HepG2 (cell line): ENCODE measurements at regions not wholly inside any gene's neighbourhood (a gene's known extent, or its start where the extent isn't known, plus 50 kb on each side); places are given as distances from the start of the nearest gene placed in this dataset.
A peak's percentile ranks its signal among the peaks of the same experiment; 100 is the strongest.

ENCODE experiments used
- ATAC-seq: fragments of 200-7000 bp; cut with Tn5 transposase; 3 replicates; pipeline ENCODE4 v1.9.1; 2020; ENCODE audit warnings: mild to moderate bottlenecking, moderate library complexity
- BruUV-seq: library from RNA; stranded (reverse); fragments of 400-500 nt; replicated peaks from 2 replicates; lab custom pipeline; 2021; lab: Mats Ljungman, UMichigan
- CTCF ChIA-PET: fragments of 300-600 bp; formaldehyde crosslinking; extraction: SDS; loops from one replicate; lab custom pipeline; 2021; ENCODE audit warnings: low total read pairs, inconsistent platforms, low intra/inter-chr PET ratio; lab: Yijun Ruan, JAX
- POLR2A ChIA-PET: fragments of 350-600 bp; sonication (Branson Sonifier 250); formaldehyde crosslinking; loops from one replicate; lab custom pipeline; 2020; ENCODE audit warnings: antibody characterized with exemption, inconsistent platforms; lab: Yijun Ruan, JAX
- DNase-seq: peaks from one replicate; pipeline ENCODE4 v3.0.0-alpha.2; 2015; ENCODE audit warnings: low spot score
- FAIRE-seq: peaks from 3 replicates; lab custom pipeline; 2011; peaks lifted over from hg19 to GRCh38; lab: Jason Lieb, UNC
- H2AFZ ChIP-seq: one replicate; pipeline ENCODE4 v1.6.1; 2011; ENCODE audit warnings: low read length, inconsistent platforms
- H3K27ac ChIP-seq: fragments of 300-600 bp; 3 replicates; pipeline ENCODE4 v1.8.0; 2011; ENCODE audit warnings: mixed run types, mild to moderate bottlenecking, mixed read lengths, low read length, inconsistent platforms; ENCODE audit not compliant: insufficient read depth; ENCODE audit errors: extremely low read length
- H3K27me3 ChIP-seq, 2 experiments: fragments of 200-600 bp in 1 of 2; 2 replicates in 1 of 2; 3 replicates in 1 of 2; pipeline versions ENCODE4 v1.6.0 to v1.8.0; 2011; ENCODE audit warnings: low read length in 2 of 2, mild to moderate bottlenecking in 2 of 2, moderate library complexity in 2 of 2, inconsistent platforms in 1 of 2; ENCODE audit not compliant: insufficient read depth in 2 of 2, control insufficient read depth in 1 of 2
- H3K36me3 ChIP-seq, 2 experiments: fragments of 200-600 bp in 1 of 2; replicated peaks in 1 of 2; 2 replicates in 1 of 2; 3 replicates in 1 of 2; pipeline versions ENCODE4 v1.5.1 to v1.8.0; 2011; ENCODE audit warnings: low read length in 2 of 2, inconsistent platforms in 1 of 2; ENCODE audit not compliant: insufficient read depth in 2 of 2, control insufficient read depth in 1 of 2
- H3K4me1 ChIP-seq: 2 replicates; pipeline ENCODE4 v1.5.1; 2012; ENCODE audit warnings: low read length, inconsistent platforms; ENCODE audit not compliant: insufficient read depth
- H3K4me2 ChIP-seq: 2 replicates; pipeline ENCODE4 v1.6.0; 2011; ENCODE audit warnings: low read depth, low read length, inconsistent platforms
- H3K4me3 ChIP-seq, 3 experiments: fragments of 200-600 bp in 1 of 3; sonication (generic), shearing (Covaris generic) in 1 of 3; replicated peaks in 1 of 3; 2 replicates each; pipeline ENCODE4 v1.5.1; 2011 to 2016; ENCODE audit warnings: low read length in 3 of 3, inconsistent platforms in 2 of 3, low read depth in 2 of 3, mild to moderate bottlenecking in 2 of 3, control low read depth in 1 of 3, mixed read lengths in 1 of 3; ENCODE audit not compliant: insufficient read depth in 1 of 3
- H3K79me2 ChIP-seq: one replicate; pipeline ENCODE4 v1.6.1; 2011; ENCODE audit warnings: low read length, inconsistent platforms; ENCODE audit not compliant: insufficient read depth
- H3K9ac ChIP-seq: 2 replicates; pipeline ENCODE4 v1.6.0; 2011; ENCODE audit warnings: mild to moderate bottlenecking, low read depth, low read length, inconsistent platforms; ENCODE audit not compliant: insufficient read depth
- H3K9me3 ChIP-seq: 2 replicates; pipeline ENCODE4 v1.5.1; 2012; ENCODE audit warnings: mild to moderate bottlenecking, low read length
- H4K20me1 ChIP-seq: 2 replicates; pipeline ENCODE4 v1.6.0; 2011; ENCODE audit warnings: inconsistent platforms, mild to moderate bottlenecking, low read length, moderate library complexity; ENCODE audit not compliant: insufficient read depth
- FOXK1 ChIP-seq: sonication (generic); formaldehyde crosslinking; IDR thresholded peaks from 2 replicates; pipeline ENCODE4 v1.4.0; 2020; ENCODE audit warnings: low read depth, missing genetic modification reagents, borderline replicate concordance
- HNF4G ChIP-seq, 2 experiments: sonication (generic) in 1 of 2; formaldehyde crosslinking in 1 of 2; IDR thresholded peaks; 2 replicates each; pipeline versions ENCODE4 v1.4.0 to v1.6.1; 2011 to 2020; ENCODE audit warnings: borderline replicate concordance in 2 of 2, low read depth in 2 of 2, mild to moderate bottlenecking in 2 of 2, low read length in 1 of 2, missing genetic modification reagents in 1 of 2, moderate library complexity in 1 of 2
- MAF1 ChIP-seq: sonication (generic); formaldehyde crosslinking; IDR thresholded peaks from 2 replicates; pipeline ENCODE4 v1.5.0; 2020; ENCODE audit warnings: missing genetic modification reagents, borderline replicate concordance
- MAFK ChIP-seq, 2 experiments: IDR thresholded peaks in 1 of 2; conservative IDR thresholded peaks in 1 of 2; 2 replicates each; pipeline ENCODE4 v1.6.1; 2011; ENCODE audit warnings: improper control_type of control experiment in 2 of 2, low read length in 2 of 2
- NFIC ChIP-seq: IDR thresholded peaks from 2 replicates; pipeline ENCODE4 v1.6.1; 2012; ENCODE audit warnings: mild to moderate bottlenecking, low read length, inconsistent platforms
- RFX1 ChIP-seq: fragments of 450-650 bp; IDR thresholded peaks from 2 replicates; pipeline ENCODE4 v1.6.1; 2017
- SALL1 ChIP-seq: sonication (generic); formaldehyde crosslinking; IDR thresholded peaks from 2 replicates; pipeline ENCODE4 v1.8.0; 2022; ENCODE audit warnings: mild to moderate bottlenecking, missing genetic modification reagents
- WIZ ChIP-seq: sonication (generic); formaldehyde crosslinking; IDR thresholded peaks from 2 replicates; pipeline ENCODE4 v1.5.1; 2020; ENCODE audit warnings: mild to moderate bottlenecking, missing genetic modification reagents
- ZNF225 ChIP-seq: sonication (generic); formaldehyde crosslinking; IDR thresholded peaks from 2 replicates; pipeline ENCODE4 v1.4.0; 2020; ENCODE audit warnings: mild to moderate bottlenecking, missing genetic modification reagents
- ZSCAN25 ChIP-seq: sonication (generic); formaldehyde crosslinking; IDR thresholded peaks from 2 replicates; pipeline ENCODE4 v1.8.0; 2022; ENCODE audit warnings: mild to moderate bottlenecking, missing genetic modification reagents
- ZSCAN29 ChIP-seq: sonication (generic); formaldehyde crosslinking; conservative IDR thresholded peaks from 2 replicates; pipeline ENCODE4 v1.4.0; 2020; ENCODE audit warnings: mild to moderate bottlenecking, missing genetic modification reagents
- WGBS: methylation state at CpG from one replicate; pipeline ENCODE4 v1.1.6; 2017; ENCODE audit warnings: low lambda C conversion rate; 5-methylcytosine and 5-hydroxymethylcytosine counted together
- in situ Hi-C: cut with HindIII; loops from 2 replicates; pipeline ENCODE4 v1.10.0; 2017; ENCODE audit warnings: low pct_unique_long_range_greater_than_20kb; ENCODE audit not compliant: extremely low pct_ligation_motif_present
- intact Hi-C: fragments of 100-400 bp; cut with micrococcal nuclease; formaldehyde crosslinking; loops from one replicate; pipeline ENCODE4 v1.10.0; 2022; ENCODE audit not compliant: unreplicated experiment
- TF ChIP-seq, protein P1 (sequence below): sonication (generic); formaldehyde crosslinking; IDR thresholded peaks from 2 replicates; pipeline ENCODE4 v1.5.1; 2020; ENCODE audit warnings: mild to moderate bottlenecking, moderate library complexity, missing genetic modification reagents
- TF ChIP-seq, protein P2 (sequence below): sonication (generic); formaldehyde crosslinking; IDR thresholded peaks from 2 replicates; pipeline ENCODE4 v1.5.0; 2020; ENCODE audit warnings: mild to moderate bottlenecking, missing genetic modification reagents, borderline replicate concordance

DNA sequence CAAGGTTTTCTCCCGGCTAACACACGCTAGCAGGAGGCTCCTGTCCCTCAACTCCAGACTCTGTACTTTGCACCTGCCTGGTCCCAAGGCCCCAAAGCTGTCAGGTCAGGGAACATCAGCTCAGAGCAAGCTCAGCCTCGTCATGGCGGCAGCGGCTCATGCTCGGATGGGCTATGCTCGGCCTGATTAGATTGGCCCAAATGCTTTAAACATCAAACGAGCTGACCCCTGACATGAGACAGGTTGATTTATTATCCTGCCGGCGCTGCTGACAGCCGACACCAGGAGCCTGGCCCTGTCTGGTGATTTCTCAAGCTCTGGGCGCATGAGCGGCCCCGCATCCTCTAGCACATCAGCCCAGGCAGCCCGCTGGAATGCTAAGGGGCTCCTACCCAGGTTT, 436.4 kb downstream of the EIPR1 start (continued):
- TF ChIP-seq, protein P1, sequence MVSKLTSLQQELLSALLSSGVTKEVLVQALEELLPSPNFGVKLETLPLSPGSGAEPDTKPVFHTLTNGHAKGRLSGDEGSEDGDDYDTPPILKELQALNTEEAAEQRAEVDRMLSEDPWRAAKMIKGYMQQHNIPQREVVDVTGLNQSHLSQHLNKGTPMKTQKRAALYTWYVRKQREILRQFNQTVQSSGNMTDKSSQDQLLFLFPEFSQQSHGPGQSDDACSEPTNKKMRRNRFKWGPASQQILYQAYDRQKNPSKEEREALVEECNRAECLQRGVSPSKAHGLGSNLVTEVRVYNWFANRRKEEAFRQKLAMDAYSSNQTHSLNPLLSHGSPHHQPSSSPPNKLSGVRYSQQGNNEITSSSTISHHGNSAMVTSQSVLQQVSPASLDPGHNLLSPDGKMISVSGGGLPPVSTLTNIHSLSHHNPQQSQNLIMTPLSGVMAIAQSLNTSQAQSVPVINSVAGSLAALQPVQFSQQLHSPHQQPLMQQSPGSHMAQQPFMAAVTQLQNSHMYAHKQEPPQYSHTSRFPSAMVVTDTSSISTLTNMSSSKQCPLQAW (CRISPR knock-in tag): no peak
- TF ChIP-seq ZSCAN25 (CRISPR knock-in tag) (no peak), WIZ (CRISPR knock-in tag) (no peak), SALL1 (CRISPR knock-in tag) (peak; percentile 17; the same call in 1 of the 2 replicates), HNF4G (IDR thresholded peaks at IDR 0.05; ENCODE audit: borderline replicate concordance, low read depth, low read length) (peak; percentile 75), HNF4G (CRISPR knock-in tag; IDR thresholded peaks at IDR 0.05; ENCODE audit: borderline replicate concordance, low read depth) (no peak), ZSCAN29 (no peak)

DNA sequence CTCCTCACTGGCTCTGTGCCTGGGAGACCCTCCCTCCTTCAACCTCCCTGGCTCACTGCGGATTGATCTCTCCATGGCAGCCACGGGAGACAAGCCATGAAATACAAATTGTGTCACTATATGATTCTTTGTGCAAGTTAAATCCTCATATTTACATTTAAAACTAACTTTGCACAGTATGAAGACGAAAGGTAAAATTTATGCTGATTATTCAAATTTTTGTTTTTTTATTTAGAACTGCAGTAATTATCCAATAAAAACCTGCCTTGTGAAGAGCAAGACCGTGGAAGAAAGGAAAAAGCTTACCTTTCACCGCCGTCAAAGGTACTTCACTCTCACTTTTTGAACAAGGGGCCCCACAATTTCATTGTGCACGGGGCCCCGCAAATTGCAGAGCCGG, 436.9 kb downstream of the EIPR1 start:
- Histone ChIP-seq H3K4me1 (peaks cover 8% of the 10 kb centered on the region; the same call in 1 of the 2 replicates), H3K9ac (no peak overlapping the region), H3K79me2 (no peaks in the 10 kb centered on the region), H3K4me2 (peak overlapping the region; percentile 29; the same call in 1 of the 2 replicates), H3K9me3 (no peaks in the 10 kb centered on the region), H3K27ac (no peak overlapping the region), H3K4me3 (peak overlapping the region in 1 of 3 experiments; percentile 10; a peak in 1 of 6 replicates), H3K27me3 (0 out of 5 replicates have a peak, but pooled peaks cover 0 to 12% of the 10 kb centered on the region in 2 experiments), H2AFZ (no peak overlapping the region), H3K36me3 (no peaks in the 10 kb centered on the region), H4K20me1 (no peaks in the 10 kb centered on the region)
- 46% methylated on average over 9 of the region's 9 CpGs for WGBS
- no TSS peak for BruUV-seq
- ChIA-PET POLR2A (no interaction called here), CTCF (no interaction called here)
- intact Hi-C loops (no loop called here), in situ Hi-C loops (no loop called here)
- FAIRE-seq (no peak), DNase-seq (no peak), ATAC-seq (no peak)
- no peak for TF ChIP-seq FOXK1 (CRISPR knock-in tag)
- TF ChIP-seq, protein P2, sequence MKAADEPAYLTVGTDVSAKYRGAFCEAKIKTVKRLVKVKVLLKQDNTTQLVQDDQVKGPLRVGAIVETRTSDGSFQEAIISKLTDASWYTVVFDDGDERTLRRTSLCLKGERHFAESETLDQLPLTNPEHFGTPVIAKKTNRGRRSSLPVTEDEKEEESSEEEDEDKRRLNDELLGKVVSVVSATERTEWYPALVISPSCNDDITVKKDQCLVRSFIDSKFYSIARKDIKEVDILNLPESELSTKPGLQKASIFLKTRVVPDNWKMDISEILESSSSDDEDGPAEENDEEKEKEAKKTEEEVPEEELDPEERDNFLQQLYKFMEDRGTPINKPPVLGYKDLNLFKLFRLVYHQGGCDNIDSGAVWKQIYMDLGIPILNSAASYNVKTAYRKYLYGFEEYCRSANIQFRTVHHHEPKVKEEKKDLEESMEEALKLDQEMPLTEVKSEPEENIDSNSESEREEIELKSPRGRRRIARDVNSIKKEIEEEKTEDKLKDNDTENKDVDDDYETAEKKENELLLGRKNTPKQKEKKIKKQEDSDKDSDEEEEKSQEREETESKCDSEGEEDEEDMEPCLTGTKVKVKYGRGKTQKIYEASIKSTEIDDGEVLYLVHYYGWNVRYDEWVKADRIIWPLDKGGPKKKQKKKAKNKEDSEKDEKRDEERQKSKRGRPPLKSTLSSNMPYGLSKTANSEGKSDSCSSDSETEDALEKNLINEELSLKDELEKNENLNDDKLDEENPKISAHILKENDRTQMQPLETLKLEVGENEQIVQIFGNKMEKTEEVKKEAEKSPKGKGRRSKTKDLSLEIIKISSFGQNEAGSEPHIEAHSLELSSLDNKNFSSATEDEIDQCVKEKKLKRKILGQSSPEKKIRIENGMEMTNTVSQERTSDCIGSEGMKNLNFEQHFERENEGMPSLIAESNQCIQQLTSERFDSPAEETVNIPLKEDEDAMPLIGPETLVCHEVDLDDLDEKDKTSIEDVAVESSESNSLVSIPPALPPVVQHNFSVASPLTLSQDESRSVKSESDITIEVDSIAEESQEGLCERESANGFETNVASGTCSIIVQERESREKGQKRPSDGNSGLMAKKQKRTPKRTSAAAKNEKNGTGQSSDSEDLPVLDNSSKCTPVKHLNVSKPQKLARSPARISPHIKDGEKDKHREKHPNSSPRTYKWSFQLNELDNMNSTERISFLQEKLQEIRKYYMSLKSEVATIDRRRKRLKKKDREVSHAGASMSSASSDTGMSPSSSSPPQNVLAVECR (CRISPR knock-in tag): no peak
- TF ChIP-seq MAFK (conservative IDR thresholded peaks at IDR 0.05 in 1 of 2, IDR thresholded peaks at IDR 0.05 in 1 of 2; ENCODE audit: low read length in 2 of 2): peak; percentile 88
- no peak for TF ChIP-seq RFX1
- no peak for TF ChIP-seq ZNF225 (CRISPR knock-in tag)
- TF ChIP-seq MAF1: no peak
- TF ChIP-seq NFIC: no peak
